Activated CD4-positive, alpha-beta T cell treated with anti-CD3 and anti-CD28 coated beads, Interleukin-2, amount 10 ng/mL, durations not matched to agents 7 days and 5 days (primary cell): ENCODE measurements at regions not wholly inside any gene's neighbourhood (a gene's known extent, or its start where the extent isn't known, plus 50 kb on each side); places are given as distances from the start of the nearest gene placed in this dataset.
"Not testable (repeated sequence)": the region's sequence is repeated elsewhere in the genome, so short reads cannot be mapped to it uniquely, and the experiment has no call there.

Experiments used
- CTCF ChIA-PET: fragments of 350-600 bp; sonication (Branson Sonifier 250); formaldehyde crosslinking; loops from one replicate; lab custom pipeline; 2021; ENCODE audit warnings: antibody characterized with exemption; lab: Charles Lee
- POLR2A ChIA-PET: fragments of 350-600 bp; sonication (Branson Sonifier 250); formaldehyde crosslinking; loops from one replicate; lab custom pipeline; 2021; ENCODE audit warnings: antibody characterized with exemption; lab: Charles Lee
- DNase-seq: peaks from one replicate; pipeline ENCODE4 v3.0.0-alpha.2; 2020
- H3K27ac Mint-ChIP-seq: one replicate; pipeline ENCODE4 v1.8.0; 2021; ENCODE audit warnings: mild to moderate bottlenecking, moderate library complexity, mixed read lengths
- H3K27me3 Mint-ChIP-seq: one replicate; pipeline ENCODE4 v1.8.0; 2021; ENCODE audit warnings: mixed read lengths
- H3K36me3 Mint-ChIP-seq: one replicate; pipeline ENCODE4 v1.8.0; 2021; ENCODE audit warnings: low read depth, mixed read lengths
- H3K4me1 Mint-ChIP-seq: one replicate; pipeline ENCODE4 v1.8.0; 2021; ENCODE audit warnings: mixed read lengths
- H3K4me3 Mint-ChIP-seq: one replicate; pipeline ENCODE4 v1.8.0; 2021; ENCODE audit warnings: mild to moderate bottlenecking, moderate library complexity, mixed read lengths
- H3K9me3 Mint-ChIP-seq: one replicate; pipeline ENCODE4 v1.8.0; 2021; ENCODE audit warnings: mixed read lengths

DNA sequence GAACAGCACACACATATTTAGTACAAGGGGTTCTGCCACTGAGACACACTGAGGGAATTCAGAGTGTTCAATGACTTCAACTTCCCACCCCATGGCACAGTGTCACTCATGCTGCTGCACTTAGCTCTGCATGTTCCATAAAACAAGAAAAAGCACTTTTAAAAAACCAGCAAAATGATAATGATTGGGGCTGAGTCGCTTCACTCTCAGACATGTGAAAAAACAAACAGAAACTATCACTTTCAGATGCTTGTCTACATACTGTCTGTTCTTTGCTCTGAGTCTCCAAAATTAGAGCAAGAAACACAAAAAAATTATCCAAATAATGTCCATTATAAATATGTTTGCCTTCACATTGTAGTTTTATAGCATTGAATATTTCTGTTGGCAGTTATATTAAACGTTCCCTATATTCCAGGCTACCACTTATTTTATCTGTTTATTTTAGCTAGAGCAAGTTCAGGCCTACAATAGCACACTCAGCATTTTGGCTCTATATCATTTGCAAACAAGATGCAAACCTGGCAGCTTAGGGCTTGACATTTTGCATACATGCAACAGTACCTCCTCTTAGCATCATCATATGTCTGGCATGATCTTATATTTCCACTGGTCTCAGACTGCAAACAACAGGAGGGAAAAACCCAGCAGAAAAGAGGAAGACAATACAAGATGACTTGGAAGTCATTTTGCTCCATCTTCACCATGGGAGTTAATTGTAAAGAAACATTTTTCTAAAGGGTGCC, 398.8 kb downstream of the HACE1 start:
- Mint-ChIP-seq H3K9me3 (no peaks in the 10 kb centered on the region), H3K4me1 (no peaks in the 10 kb centered on the region), H3K36me3 (no peaks in the 10 kb centered on the region), H3K4me3 (no peak overlapping the region), H3K27ac (no peak overlapping the region), H3K27me3 (no peaks in the 10 kb centered on the region)
- POLR2A ChIA-PET = no interaction called here
- DNase-seq = no peak
- CTCF ChIA-PET = no interaction called here

DNA sequence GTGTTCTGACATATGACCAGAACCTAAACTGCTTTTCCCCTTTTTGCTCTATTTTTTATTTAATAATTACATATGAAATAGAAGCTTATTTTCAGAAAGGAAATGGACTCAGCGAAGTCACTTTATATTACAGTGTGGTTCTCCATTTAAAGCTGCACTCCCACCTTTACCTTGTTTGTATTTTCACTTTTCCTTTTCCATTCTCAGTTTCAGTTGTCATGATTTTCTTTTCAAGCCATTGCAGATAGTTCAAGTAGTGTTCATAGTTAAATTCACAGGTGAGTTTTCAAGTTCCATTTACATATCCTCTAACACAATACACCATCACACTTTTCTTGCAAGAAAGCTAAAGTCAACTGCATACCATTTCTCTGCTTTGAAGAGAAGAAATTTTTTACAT, 400.2 kb downstream of the HACE1 start:
- no peaks in the 10 kb centered on the region for H3K36me3 Mint-ChIP-seq
- H3K27me3 Mint-ChIP-seq = no peaks in the 10 kb centered on the region
- ChIA-PET CTCF (no interaction called here), POLR2A (no interaction called here)
- no peak overlapping the region for H3K27ac Mint-ChIP-seq
- no peaks in the 10 kb centered on the region for H3K4me1 Mint-ChIP-seq
- DNase-seq = no peak
- no peaks in the 10 kb centered on the region for H3K9me3 Mint-ChIP-seq
- H3K4me3 Mint-ChIP-seq = no peak overlapping the region

DNA sequence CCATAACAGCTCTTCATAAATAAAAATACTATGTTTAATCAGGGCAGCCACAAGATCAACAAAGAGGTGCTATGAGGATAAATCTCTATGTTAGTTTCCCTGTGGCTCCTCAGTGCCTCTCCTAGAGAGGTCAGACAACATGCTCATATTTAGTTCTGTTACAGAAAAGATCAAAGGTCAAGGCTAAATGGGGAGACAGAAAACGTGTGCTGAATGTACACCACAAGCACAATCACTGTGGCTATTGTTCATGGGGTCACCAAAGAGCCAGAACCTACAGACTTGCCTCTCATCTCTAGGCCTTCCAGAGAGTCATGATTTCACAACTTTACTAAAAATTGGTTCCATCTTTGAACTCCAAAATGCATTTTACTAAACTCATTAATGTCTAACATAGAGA, 409.8 kb downstream of the HACE1 start:
- Mint-ChIP-seq H3K4me1 (no peaks in the 10 kb centered on the region), H3K27ac (no peak overlapping the region), H3K9me3 (no peaks in the 10 kb centered on the region), H3K36me3 (no peaks in the 10 kb centered on the region), H3K4me3 (no peak overlapping the region), H3K27me3 (no peaks in the 10 kb centered on the region)
- DNase-seq = no peak
- CTCF ChIA-PET = no interaction called here
- POLR2A ChIA-PET = no interaction called here

DNA sequence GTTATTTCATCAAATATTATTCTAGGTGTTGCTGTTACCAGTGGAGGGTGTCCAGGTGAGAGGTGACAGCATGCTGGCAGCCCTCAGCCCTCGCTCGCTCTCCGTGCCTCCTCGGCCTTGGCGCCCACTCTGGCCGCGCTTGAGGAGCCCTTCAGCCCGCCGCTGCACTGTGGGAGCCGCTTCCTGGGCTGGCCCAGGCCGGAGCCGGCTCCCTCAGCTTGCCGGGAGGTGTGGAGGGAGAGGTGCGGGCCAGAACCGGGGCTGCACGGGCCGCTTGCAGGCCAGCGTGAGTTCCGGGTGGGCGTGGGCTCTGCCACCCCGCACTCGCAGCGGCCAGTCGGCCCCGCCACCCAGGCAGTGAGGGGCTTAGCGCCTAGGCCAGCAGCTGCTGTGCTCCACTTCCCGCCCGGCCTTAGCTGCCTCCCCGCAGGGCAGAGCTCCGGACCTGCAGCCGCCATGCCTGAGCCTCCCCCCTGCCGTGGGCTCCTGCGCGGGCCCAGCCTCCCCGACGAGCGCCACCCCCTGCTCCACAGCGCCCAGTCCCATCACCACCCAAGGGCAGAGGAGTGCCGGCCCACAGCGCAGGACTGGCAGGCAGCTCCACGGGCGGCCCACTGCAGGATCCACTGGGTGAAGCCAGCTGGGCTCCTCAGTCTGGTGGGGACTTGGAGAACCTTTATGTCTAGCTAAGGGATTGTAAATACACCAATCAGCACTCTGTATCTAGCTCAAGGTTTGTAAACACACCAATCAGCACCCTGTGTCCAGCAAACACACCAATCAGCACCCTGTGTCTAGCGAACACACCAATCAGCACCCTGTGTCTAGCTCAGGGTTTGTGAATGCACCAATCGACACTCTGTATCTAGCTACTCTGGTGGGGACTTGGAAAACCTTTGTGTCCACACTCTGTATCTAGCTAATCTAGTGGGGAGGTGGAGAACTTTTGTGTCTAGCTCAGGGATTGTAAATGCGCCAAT, 413.3 kb downstream of the HACE1 start:
- H3K4me1 Mint-ChIP-seq, H3K27ac Mint-ChIP-seq, DNase-seq, H3K27me3 Mint-ChIP-seq, H3K36me3 Mint-ChIP-seq, H3K4me3 Mint-ChIP-seq, POLR2A ChIA-PET, CTCF ChIA-PET, H3K9me3 Mint-ChIP-seq: not testable (repeated sequence)

DNA sequence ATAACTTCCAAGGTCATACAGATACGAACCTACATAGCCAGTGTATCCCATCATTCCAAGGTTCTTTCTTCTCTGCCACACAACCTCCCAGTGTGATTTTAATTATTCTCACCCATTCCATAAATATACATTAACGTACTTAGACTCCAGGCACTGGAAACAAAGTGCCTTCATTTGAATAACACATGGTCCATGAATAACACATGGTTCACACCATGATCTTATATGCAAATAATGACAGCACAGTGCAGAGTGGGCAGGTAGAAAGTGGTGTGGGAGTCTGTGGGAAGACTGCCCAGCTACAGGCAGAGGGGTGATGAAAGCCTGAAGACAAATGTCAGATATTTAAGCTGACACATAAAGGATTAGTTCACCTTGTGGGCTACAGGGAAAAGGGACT, 425.2 kb downstream of the HACE1 start:
- Mint-ChIP-seq H3K27ac (no peak overlapping the region), H3K36me3 (no peaks in the 10 kb centered on the region), H3K4me1 (no peaks in the 10 kb centered on the region), H3K4me3 (no peak overlapping the region), H3K9me3 (peaks cover 1% of the 10 kb centered on the region), H3K27me3 (no peaks in the 10 kb centered on the region)
- DNase-seq = no peak
- CTCF ChIA-PET = no interaction called here
- POLR2A ChIA-PET = no interaction called here

DNA sequence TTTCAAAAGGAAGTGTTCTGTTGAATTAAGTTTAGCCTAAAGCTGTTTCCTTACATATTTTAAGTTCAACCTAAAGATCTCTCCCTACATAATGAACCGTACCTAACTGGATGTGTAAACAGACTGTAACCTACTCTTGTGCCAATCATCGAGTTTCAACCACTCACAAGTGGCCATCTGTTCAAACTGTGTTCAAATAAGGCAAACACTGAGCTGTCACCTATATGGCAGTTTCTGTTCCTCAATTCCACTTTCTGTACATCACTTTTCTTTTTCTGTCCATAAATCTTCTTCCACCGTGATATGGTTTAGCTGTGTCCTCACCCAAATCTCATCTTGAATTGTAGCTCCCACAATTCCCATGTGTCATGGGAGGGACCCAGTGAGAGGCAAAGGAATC, 428.6 kb downstream of the HACE1 start:
- no peak overlapping the region for H3K27ac Mint-ChIP-seq
- H3K36me3 Mint-ChIP-seq = no peaks in the 10 kb centered on the region
- peaks cover 2% of the 10 kb centered on the region for H3K9me3 Mint-ChIP-seq
- no peaks in the 10 kb centered on the region for H3K27me3 Mint-ChIP-seq
- H3K4me1 Mint-ChIP-seq = no peaks in the 10 kb centered on the region
- no peak overlapping the region for H3K4me3 Mint-ChIP-seq
- POLR2A ChIA-PET = no interaction called here
- CTCF ChIA-PET = no interaction called here
- DNase-seq = no peak

DNA sequence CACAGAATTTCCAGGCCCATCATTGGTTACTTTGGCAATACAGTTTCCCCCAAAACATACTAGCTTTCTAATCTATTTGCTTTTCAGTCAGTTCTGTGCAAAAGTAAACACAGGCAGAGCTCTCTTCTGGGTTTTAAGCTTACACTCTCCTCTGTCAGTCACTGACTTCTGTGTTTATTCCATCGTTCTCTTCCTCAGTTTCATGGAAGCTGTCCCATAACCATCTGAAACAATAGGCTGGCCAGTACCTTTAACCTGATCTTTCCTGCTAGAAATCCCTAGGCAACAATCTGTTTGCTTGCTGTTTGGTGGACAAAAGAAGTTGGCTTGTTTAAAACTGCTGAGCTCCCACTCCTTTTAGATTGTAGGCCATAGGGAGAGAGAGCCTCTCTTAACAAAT, 431.5 kb downstream of the HACE1 start:
- peaks cover 5% of the 10 kb centered on the region for H3K9me3 Mint-ChIP-seq
- no peaks in the 10 kb centered on the region for H3K4me1 Mint-ChIP-seq
- H3K4me3 Mint-ChIP-seq = no peak overlapping the region
- ChIA-PET CTCF (no interaction called here), POLR2A (no interaction called here)
- no peaks in the 10 kb centered on the region for H3K36me3 Mint-ChIP-seq
- H3K27ac Mint-ChIP-seq = no peak overlapping the region
- no peak for DNase-seq
- H3K27me3 Mint-ChIP-seq = no peaks in the 10 kb centered on the region

DNA sequence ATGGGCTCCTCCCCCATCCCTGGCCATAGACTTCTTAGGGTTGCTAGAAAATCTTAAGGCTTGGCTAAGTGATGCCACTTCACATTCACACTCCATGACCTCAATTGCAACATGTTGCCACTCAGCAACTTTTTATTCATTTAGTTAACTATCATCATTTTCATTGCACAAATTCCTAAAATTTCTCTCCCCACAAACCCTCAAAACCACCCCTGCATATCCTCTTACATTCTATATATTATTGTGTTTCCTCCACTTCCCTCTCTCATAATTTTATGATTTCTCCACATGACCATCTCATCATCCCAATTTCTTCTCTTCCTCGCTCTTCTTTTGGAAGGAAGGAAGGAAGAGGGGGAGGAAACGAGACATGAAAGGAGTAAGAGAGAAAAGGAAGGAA, 436.0 kb downstream of the HACE1 start:
- Mint-ChIP-seq H3K27me3 (no peaks in the 10 kb centered on the region), H3K9me3 (peaks cover 3% of the 10 kb centered on the region), H3K36me3 (no peaks in the 10 kb centered on the region), H3K27ac (no peak overlapping the region), H3K4me1 (no peaks in the 10 kb centered on the region), H3K4me3 (no peak overlapping the region)
- CTCF ChIA-PET = no interaction called here
- no peak for DNase-seq
- POLR2A ChIA-PET = no interaction called here

DNA sequence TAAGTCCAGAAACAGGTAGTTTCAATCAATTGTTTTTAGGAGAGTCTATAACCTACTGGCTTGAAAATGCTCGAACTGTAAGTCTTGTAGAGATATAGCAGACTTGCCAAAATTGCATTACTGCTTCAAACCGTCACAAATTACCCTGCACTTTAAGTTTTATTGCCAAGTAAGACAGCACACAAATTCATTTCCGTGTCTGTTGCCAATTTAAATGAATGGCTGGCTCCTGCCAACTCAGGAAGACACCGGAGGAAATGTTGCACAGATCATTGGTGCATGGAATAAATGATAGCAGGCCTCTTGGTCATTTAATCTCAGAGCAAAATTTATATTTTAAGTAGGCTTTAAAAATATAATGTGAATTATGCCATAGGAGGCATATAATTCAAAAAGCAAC, 438.1 kb downstream of the HACE1 start:
- Mint-ChIP-seq H3K4me3 (no peak overlapping the region), H3K9me3 (peaks cover 3% of the 10 kb centered on the region), H3K4me1 (no peaks in the 10 kb centered on the region), H3K36me3 (no peaks in the 10 kb centered on the region), H3K27ac (no peak overlapping the region), H3K27me3 (no peaks in the 10 kb centered on the region)
- no peak for DNase-seq
- ChIA-PET POLR2A (no interaction called here), CTCF (interaction anchor here (0.9 kb wide), 1 partner anchor 10 kb away, joined by 3 read pairs; no protein-coding TSS in a partner anchor)

DNA sequence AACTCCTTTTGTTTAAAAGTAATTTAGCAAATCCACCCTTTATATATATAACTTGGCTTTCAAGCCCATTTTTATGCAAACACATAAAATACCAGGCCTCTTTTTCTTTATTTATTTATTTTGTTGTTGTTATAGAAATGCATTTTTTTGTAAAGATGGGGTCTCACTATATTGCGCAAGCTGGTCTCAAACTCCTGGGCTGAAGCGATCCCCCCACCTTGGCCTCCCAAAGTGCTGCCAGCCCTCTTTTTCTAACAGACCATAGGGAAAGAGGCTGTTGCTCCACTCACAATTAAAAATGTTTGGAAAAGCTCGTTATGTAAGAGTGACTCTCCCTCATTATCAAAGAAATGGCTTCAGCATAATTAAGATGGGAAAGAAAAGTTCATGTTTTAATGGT, 440.9 kb downstream of the HACE1 start:
- no peak overlapping the region for H3K27ac Mint-ChIP-seq
- H3K36me3 Mint-ChIP-seq = no peaks in the 10 kb centered on the region
- CTCF ChIA-PET = interaction anchor here (1.0 kb wide), 1 partner anchor 14 kb away, joined by 3 read pairs; no protein-coding TSS in a partner anchor
- H3K4me1 Mint-ChIP-seq = no peaks in the 10 kb centered on the region
- no peak for DNase-seq
- H3K9me3 Mint-ChIP-seq = peaks cover 3% of the 10 kb centered on the region
- H3K4me3 Mint-ChIP-seq = no peak overlapping the region
- H3K27me3 Mint-ChIP-seq = no peaks in the 10 kb centered on the region
- POLR2A ChIA-PET = no interaction called here

DNA sequence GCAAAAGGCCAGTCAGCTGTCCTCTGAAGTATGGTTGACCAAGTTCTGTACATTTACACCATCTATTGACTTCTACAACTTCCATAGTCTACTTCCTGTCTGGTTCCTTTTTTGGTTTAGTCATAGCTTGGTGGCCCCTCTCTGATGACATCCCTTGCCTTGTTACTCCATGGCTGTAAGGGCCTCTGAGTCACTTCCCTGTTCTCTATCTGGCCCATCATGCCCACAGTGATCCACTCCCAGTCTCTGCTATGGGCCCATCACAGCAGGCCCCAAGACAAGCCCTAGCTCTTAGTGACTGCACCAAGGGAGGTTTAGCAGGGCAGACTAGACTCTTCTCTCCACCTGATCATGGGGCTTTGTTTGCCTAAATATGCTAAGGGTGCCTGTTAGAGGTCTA, 441.6 kb downstream of the HACE1 start:
- no peaks in the 10 kb centered on the region for H3K9me3 Mint-ChIP-seq
- H3K27me3 Mint-ChIP-seq = no peaks in the 10 kb centered on the region
- CTCF ChIA-PET = no interaction called here
- no peak overlapping the region for H3K4me3 Mint-ChIP-seq
- H3K4me1 Mint-ChIP-seq = no peaks in the 10 kb centered on the region
- no peak overlapping the region for H3K27ac Mint-ChIP-seq
- POLR2A ChIA-PET = no interaction called here
- no peak for DNase-seq
- no peaks in the 10 kb centered on the region for H3K36me3 Mint-ChIP-seq

DNA sequence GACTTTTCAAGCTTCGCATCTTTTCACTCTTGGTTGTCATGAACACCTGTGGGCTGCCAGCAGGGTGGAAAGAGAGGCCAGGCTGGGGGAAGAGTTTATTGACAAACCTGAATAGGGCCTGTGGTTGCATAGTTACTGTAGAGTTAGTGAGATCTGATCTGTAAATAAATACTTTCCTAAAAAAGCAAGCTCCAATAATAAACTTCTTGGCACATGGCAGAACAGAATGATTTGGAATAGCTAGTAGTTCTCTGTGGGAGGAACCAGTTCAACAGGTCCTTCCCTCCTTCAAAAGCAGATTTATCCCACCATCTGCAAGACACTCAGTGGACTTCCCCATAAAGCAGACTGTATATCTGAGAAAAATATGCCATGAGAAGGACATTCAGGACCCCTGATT, 445.0 kb downstream of the HACE1 start:
- H3K4me3 Mint-ChIP-seq = no peak overlapping the region
- H3K9me3 Mint-ChIP-seq = no peaks in the 10 kb centered on the region
- DNase-seq = no peak
- no peaks in the 10 kb centered on the region for H3K4me1 Mint-ChIP-seq
- ChIA-PET CTCF (interaction anchor here (1.0 kb wide), 1 partner anchor 98 kb away, joined by 3 read pairs; no protein-coding TSS in a partner anchor), POLR2A (no interaction called here)
- no peak overlapping the region for H3K27ac Mint-ChIP-seq
- no peaks in the 10 kb centered on the region for H3K27me3 Mint-ChIP-seq
- H3K36me3 Mint-ChIP-seq = no peaks in the 10 kb centered on the region

DNA sequence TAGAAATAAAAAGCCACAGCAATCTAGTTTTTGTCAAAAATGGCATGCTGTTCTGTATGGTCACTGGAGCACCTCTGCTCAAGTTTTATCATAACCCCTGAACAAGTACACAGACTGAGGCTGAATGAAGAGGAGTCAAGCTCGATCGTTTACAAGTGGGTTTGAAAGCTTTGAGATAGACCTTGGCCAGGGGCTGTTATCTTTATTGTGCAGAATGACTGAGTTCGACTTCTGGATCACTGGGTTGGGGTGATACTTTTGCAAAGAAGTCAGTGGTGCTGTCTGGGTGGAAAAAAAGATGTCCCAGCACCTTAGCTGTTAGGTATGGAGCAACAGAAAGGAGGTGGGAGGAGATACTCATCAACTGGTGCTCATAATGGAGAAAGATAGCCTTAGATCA, 446.0 kb downstream of the HACE1 start:
- CTCF ChIA-PET = no interaction called here
- DNase-seq = no peak
- POLR2A ChIA-PET = no interaction called here
- Mint-ChIP-seq H3K4me3 (no peak overlapping the region), H3K36me3 (no peaks in the 10 kb centered on the region), H3K4me1 (no peaks in the 10 kb centered on the region), H3K27me3 (no peaks in the 10 kb centered on the region), H3K27ac (no peak overlapping the region), H3K9me3 (no peaks in the 10 kb centered on the region)
